ENCODE measurements at regions not wholly inside any gene's neighbourhood (a gene's known extent, or its start where the extent isn't known, plus 50 kb on each side); places are given as distances from the start of the nearest gene placed in this dataset.

DNA sequence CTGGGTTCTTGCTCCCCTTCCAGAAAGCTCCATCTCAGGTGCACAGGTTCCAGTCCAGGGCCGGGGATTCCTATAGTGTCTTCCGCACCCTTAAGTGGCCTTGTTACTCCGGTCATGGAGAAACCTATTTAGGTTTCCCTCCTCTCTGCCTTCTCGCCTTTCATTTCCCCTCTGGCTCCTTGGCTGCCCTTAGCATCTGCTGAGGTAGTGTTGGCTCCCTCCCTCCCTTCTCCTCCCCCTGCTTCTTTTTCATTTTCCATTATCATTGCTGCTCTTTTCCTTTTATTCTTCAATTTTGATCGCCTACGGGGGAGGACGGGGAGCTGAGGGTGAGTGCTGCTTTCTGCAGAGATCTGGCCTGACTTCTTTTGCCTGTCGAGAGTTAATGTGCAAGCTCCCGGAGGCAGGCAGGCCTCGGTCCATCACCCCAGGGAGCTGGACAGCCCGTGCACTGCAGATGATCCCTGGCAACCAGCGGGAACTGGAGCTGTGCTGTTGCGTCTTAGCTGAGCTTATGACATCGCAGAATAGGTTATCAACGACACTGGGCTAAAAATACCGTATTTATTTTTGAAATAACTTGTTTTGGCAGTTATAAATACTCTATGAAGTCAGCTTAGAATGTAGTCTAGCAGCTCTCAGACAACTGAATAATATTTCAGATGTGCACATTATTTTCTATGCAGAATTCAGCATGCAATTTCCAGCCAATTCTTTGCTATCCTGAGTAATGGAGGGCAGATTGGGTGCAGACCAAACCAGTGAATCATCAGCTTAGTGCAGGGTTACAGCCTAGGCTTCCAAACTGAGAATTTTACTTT lies 141.9 kb downstream of the SLC4A3 start:
- TF ChIP-seq, protein P1, sequence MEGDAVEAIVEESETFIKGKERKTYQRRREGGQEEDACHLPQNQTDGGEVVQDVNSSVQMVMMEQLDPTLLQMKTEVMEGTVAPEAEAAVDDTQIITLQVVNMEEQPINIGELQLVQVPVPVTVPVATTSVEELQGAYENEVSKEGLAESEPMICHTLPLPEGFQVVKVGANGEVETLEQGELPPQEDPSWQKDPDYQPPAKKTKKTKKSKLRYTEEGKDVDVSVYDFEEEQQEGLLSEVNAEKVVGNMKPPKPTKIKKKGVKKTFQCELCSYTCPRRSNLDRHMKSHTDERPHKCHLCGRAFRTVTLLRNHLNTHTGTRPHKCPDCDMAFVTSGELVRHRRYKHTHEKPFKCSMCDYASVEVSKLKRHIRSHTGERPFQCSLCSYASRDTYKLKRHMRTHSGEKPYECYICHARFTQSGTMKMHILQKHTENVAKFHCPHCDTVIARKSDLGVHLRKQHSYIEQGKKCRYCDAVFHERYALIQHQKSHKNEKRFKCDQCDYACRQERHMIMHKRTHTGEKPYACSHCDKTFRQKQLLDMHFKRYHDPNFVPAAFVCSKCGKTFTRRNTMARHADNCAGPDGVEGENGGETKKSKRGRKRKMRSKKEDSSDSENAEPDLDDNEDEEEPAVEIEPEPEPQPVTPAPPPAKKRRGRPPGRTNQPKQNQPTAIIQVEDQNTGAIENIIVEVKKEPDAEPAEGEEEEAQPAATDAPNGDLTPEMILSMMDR (IDR thresholded peaks at IDR 0.05; ENCODE audit: poor library complexity), result no peak
- TF ChIP-seq EZH2phosphoT487 (IDR thresholded peaks at IDR 0.05; ENCODE audit: low read depth, severe bottlenecking, unreplicated experiment), result no peak
- Histone ChIP-seq H3K9me3 (ENCODE audit: low read depth) (no peaks in the 10 kb centered on the region), H3K27ac (no peak overlapping the region), H3K79me2 (no peaks in the 10 kb centered on the region), H3K4me3 (no peak overlapping the region), H4K20me1 (ENCODE audit: insufficient read depth, poor library complexity, severe bottlenecking) (no peaks in the 10 kb centered on the region), H3K36me3 (replicated peaks; ENCODE audit: insufficient read depth, low read depth) (no peaks in the 10 kb centered on the region), H3K4me1 (ENCODE audit: insufficient read depth) (peaks cover 6% of the 10 kb centered on the region), H3K27me3 (no peaks in the 10 kb centered on the region), H2AFZ (no peak overlapping the region), H3K4me2 (no peak overlapping the region), H3K9me2 (replicated peaks; ENCODE audit: insufficient read depth) (no peaks in the 10 kb centered on the region)
- no peak for DNase-seq (ENCODE audit: low spot score)
- WGBS (ENCODE audit: low lambda C conversion rate, missing lambda C conversion rate), result 72% methylated on average over 15 of the region's 16 CpGs

DNA sequence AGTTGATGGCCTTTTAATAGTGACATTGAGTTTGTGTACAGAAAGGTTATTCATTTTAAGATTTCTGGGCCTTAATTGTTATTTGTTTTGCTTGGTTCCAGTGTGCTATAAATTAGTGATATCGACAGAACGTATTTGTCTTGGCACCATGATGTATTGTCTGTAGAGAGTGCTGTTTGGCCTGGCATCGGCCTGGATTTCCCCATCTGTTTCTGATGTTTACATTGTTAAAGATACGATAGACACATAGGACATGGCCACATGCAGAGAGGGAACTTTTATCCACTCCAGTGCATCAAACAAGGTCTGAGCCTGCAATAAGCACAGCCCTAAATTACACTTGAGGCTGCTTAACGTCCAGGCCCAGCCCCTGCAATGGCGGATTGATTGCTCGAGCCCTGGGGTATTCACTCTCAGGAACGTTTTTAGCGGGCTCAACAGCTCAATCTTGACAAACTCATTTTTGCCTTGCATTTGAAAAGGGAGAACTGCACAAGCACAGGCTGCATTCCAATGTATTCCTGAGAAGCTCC lies 144.7 kb downstream of the SLC4A3 start:
- no peak overlapping the region for H3K4me2 ChIP-seq
- TF ChIP-seq EZH2phosphoT487 (IDR thresholded peaks at IDR 0.05; ENCODE audit: low read depth, severe bottlenecking, unreplicated experiment), result no peak
- no peak for TF ChIP-seq EZH2 (IDR thresholded peaks at IDR 0.05; ENCODE audit: borderline replicate concordance)
- TF ChIP-seq, protein P1 (IDR thresholded peaks at IDR 0.05; ENCODE audit: poor library complexity), result no peak
- no peaks in the 10 kb centered on the region for H3K9me3 ChIP-seq (ENCODE audit: low read depth)
- H3K36me3 ChIP-seq (replicated peaks; ENCODE audit: insufficient read depth, low read depth), result no peaks in the 10 kb centered on the region
- H3K4me3 ChIP-seq, result no peak overlapping the region
- H3K79me2 ChIP-seq, result no peaks in the 10 kb centered on the region
- H3K27me3 ChIP-seq, result no peaks in the 10 kb centered on the region
- no peaks in the 10 kb centered on the region for H3K9me2 ChIP-seq (replicated peaks; ENCODE audit: insufficient read depth)
- H3K4me1 ChIP-seq (ENCODE audit: insufficient read depth), result peaks cover 6% of the 10 kb centered on the region
- WGBS (ENCODE audit: low lambda C conversion rate, missing lambda C conversion rate), result 51% methylated on average over 9 of the region's 9 CpGs
- H3K27ac ChIP-seq, result no peak overlapping the region
- no peak for DNase-seq (ENCODE audit: low spot score)
- no peak overlapping the region for H2AFZ ChIP-seq
- no peaks in the 10 kb centered on the region for H4K20me1 ChIP-seq (ENCODE audit: insufficient read depth, poor library complexity, severe bottlenecking)

DNA sequence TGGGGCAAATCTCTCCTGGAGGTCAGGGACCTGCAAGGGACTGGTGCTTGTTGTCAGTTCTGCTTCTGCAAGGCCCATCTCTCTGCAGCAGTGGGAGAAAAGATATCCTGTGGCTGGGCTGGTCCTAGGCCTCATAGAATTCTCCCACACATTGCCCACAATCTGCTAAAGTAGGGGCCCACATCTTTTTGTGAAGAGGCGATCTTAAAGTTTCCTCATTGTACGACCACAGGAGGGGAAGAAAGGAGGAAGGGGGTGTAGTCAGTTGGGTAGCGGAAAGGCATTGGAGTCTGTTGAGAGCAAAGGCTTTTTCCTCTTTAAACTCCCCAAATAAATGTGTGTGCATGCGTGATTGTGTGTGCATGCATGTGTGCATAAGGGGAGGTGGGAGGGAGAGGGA lies 145.3 kb downstream of the SLC4A3 start:
- Histone ChIP-seq H3K4me2 (no peak overlapping the region), H3K79me2 (no peaks in the 10 kb centered on the region), H3K9me3 (ENCODE audit: low read depth) (no peaks in the 10 kb centered on the region), H4K20me1 (ENCODE audit: insufficient read depth, poor library complexity, severe bottlenecking) (no peaks in the 10 kb centered on the region), H3K4me1 (ENCODE audit: insufficient read depth) (peaks cover 6% of the 10 kb centered on the region), H3K27ac (no peak overlapping the region), H3K27me3 (peaks cover 3% of the 10 kb centered on the region), H3K9me2 (replicated peaks; ENCODE audit: insufficient read depth) (no peaks in the 10 kb centered on the region), H3K36me3 (replicated peaks; ENCODE audit: insufficient read depth, low read depth) (no peaks in the 10 kb centered on the region), H3K4me3 (no peak overlapping the region), H2AFZ (no peak overlapping the region)
- DNase-seq (ENCODE audit: low spot score), result no peak
- TF ChIP-seq, protein P1 (IDR thresholded peaks at IDR 0.05; ENCODE audit: poor library complexity), result no peak
- TF ChIP-seq EZH2 (IDR thresholded peaks at IDR 0.05; ENCODE audit: borderline replicate concordance), result no peak
- no peak for TF ChIP-seq EZH2phosphoT487 (IDR thresholded peaks at IDR 0.05; ENCODE audit: low read depth, severe bottlenecking, unreplicated experiment)
- 88% methylated on average over 4 of the region's 4 CpGs for WGBS (ENCODE audit: low lambda C conversion rate, missing lambda C conversion rate)

Data from hepatocyte (in vitro differentiated cells).